Uterus (tissue), 3 donors: ENCODE measurements at regions not wholly inside any gene's neighbourhood (a gene's known extent, or its start where the extent isn't known, plus 50 kb on each side); places are given as distances from the start of the nearest gene placed in this dataset.
"Not testable (repeated sequence)": the region's sequence is repeated elsewhere in the genome, so short reads cannot be mapped to it uniquely, and the experiment has no call there.

ENCODE experiments used
- DNase-seq, 2 donors: peaks; one replicate each; pipeline ENCODE4 v3.0.0-alpha.2; 2019 to 2020
- H3K27ac ChIP-seq, 2 donors: fragments of 200-600 bp; sonication (generic); 1 replicate in 1 of 2; 2 replicates in 1 of 2; pipeline ENCODE4 v1.5.1; 2016 to 2018
- H3K27me3 ChIP-seq, 2 donors: fragments of 200-600 bp; sonication (generic); one replicate each; pipeline ENCODE4 v1.5.1; 2018 to 2019; ENCODE audit warnings: control low read depth in 1 of 2
- H3K36me3 ChIP-seq, 2 donors: fragments of 200-600 bp; sonication (generic); one replicate each; pipeline ENCODE4 v1.5.1; 2019; ENCODE audit warnings: control low read depth in 1 of 2
- H3K4me1 ChIP-seq, 2 donors: fragments of 200-600 bp; sonication (generic); one replicate each; pipeline ENCODE4 v1.5.1; 2018 to 2019; ENCODE audit warnings: control low read depth in 1 of 2
- H3K4me3 ChIP-seq, 2 donors: fragments of 200-600 bp; sonication (generic); 1 replicate in 1 of 2; 2 replicates in 1 of 2; pipeline ENCODE4 v1.5.1; 2018 to 2019; ENCODE audit warnings: mild to moderate bottlenecking in 1 of 2
- H3K9me3 ChIP-seq, 2 donors: fragments of 200-600 bp; sonication (generic); one replicate each; pipeline ENCODE4 v1.5.1; 2019; ENCODE audit warnings: control low read depth in 1 of 2
- CTCF ChIP-seq, 4 experiments: fragments of 200-600 bp in 2 of 4; fragments of 450-650 bp in 2 of 4; sonication (generic) in 2 of 4; IDR thresholded peaks; one replicate each; pipeline ENCODE4 v1.5.1; 2016 to 2019; ENCODE audit warnings: antibody characterized with exemption in 4 of 4, mild to moderate bottlenecking in 2 of 4, moderate library complexity in 1 of 4
- POLR2A ChIP-seq, 2 donors: fragments of 450-650 bp; IDR thresholded peaks; one replicate each; pipeline ENCODE4 v1.6.1; 2016; ENCODE audit warnings: antibody characterized with exemption in 2 of 2, mild to moderate bottlenecking in 1 of 2, moderate library complexity in 1 of 2
- intact Hi-C: fragments of 100-400 bp; cut with DNase I; formaldehyde crosslinking; loops from one replicate; pipeline ENCODE4 v1.15.1; 2023; ENCODE audit warnings: low total_unique reads
- donor health status: DM: yes; HTN: yes; CAD: no.

GRCh38 chr2:194549387-194549786 is 1107.6 kb upstream of the SLC39A10 start:
- H3K4me1 ChIP-seq, result no peaks in the 10 kb centered on the region
- DNase-seq, result no peak
- TF ChIP-seq CTCF (IDR thresholded peaks at IDR 0.05) (no peak), POLR2A (IDR thresholded peaks at IDR 0.05) (no peak)
- no peaks in the 10 kb centered on the region for H3K9me3 ChIP-seq
- H3K27ac ChIP-seq, result no peak overlapping the region
- no peaks in the 10 kb centered on the region for H3K36me3 ChIP-seq
- no peaks in the 10 kb centered on the region for H3K27me3 ChIP-seq
- intact Hi-C loops, result no loop called here
- H3K4me3 ChIP-seq, result no peak overlapping the region

GRCh38 chr2:194545978-194546377 is 1111.0 kb upstream of the SLC39A10 start:
- Histone ChIP-seq H3K4me3 (no peak overlapping the region), H3K4me1 (no peaks in the 10 kb centered on the region), H3K9me3 (no peaks in the 10 kb centered on the region), H3K27me3 (no peaks in the 10 kb centered on the region), H3K36me3 (no peaks in the 10 kb centered on the region), H3K27ac (no peak overlapping the region)
- TF ChIP-seq POLR2A (IDR thresholded peaks at IDR 0.05) (no peak), CTCF (IDR thresholded peaks at IDR 0.05) (no peak)
- no peak for DNase-seq
- intact Hi-C loops, result no loop called here

DNA sequence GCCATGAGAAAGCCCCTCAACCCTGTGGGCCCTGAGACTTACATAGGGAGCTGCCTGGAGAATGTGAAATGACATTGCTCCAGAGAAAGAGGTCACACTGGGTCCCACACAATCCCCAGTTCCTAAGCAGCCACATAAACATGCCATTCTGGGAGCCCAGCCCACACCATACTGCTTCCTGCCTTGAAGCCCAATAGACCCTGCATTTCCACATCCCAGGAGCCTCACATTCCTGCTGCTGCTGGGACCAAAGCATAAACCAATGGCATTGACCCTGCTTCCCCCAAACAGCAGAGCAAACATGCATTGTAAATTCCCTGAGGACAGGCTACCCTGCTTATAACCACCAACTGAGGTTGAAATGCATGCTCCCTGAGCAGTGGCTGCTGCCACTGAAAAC is 1117.6 kb upstream of the SLC39A10 start:
- Histone ChIP-seq H3K4me3 (no peak overlapping the region), H3K27ac (no peak overlapping the region), H3K27me3 (no peaks in the 10 kb centered on the region), H3K4me1 (no peaks in the 10 kb centered on the region), H3K36me3 (no peaks in the 10 kb centered on the region), H3K9me3 (no peaks in the 10 kb centered on the region)
- intact Hi-C loops, result no loop called here
- no peak for DNase-seq
- TF ChIP-seq POLR2A (IDR thresholded peaks at IDR 0.05) (no peak), CTCF (IDR thresholded peaks at IDR 0.05) (no peak)

- DNase-seq, result no peak
- Histone ChIP-seq H3K36me3 (no peaks in the 10 kb centered on the region), H3K27ac (no peak overlapping the region), H3K4me3 (no peak overlapping the region), H3K27me3 (no peaks in the 10 kb centered on the region), H3K4me1 (no peaks in the 10 kb centered on the region), H3K9me3 (no peaks in the 10 kb centered on the region)
- TF ChIP-seq POLR2A (IDR thresholded peaks at IDR 0.05), result no peak
- TF ChIP-seq CTCF (IDR thresholded peaks at IDR 0.05), result no peak
- intact Hi-C loops, result no loop called here
These were observed 1130.9 kb upstream of the SLC39A10 start for GRCh38 chr2:194526121-194526520.

DNA sequence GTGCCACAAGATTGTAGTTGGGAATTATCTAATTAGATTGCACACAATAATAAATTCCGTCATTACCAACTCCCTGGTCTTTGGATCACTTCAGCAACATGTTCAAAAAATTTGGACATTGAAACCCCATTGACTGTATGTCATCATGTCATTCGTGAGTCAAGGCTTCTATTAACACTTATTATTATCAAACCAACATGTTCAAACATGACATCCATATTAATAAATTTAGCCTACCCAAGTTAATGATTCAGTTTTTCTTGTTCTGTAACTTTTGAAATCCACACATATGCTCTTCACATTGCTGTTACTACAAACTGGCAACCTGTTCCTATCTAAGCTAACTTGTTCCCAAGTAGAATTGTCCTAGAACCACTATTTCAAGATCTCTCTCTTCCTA is 1142.7 kb upstream of the SLC39A10 start:
- Histone ChIP-seq H3K9me3 (no peaks in the 10 kb centered on the region), H3K4me1 (no peaks in the 10 kb centered on the region), H3K27me3 (no peaks in the 10 kb centered on the region), H3K4me3 (no peak overlapping the region), H3K36me3 (no peaks in the 10 kb centered on the region), H3K27ac (no peak overlapping the region)
- DNase-seq, result no peak
- TF ChIP-seq POLR2A (IDR thresholded peaks at IDR 0.05) (no peak), CTCF (IDR thresholded peaks at IDR 0.05) (no peak)
- intact Hi-C loops, result no loop called here

GRCh38 chr2:194511070-194511469 is 1146.0 kb upstream of the SLC39A10 start:
- H3K36me3 ChIP-seq, DNase-seq, H3K9me3 ChIP-seq, H3K27me3 ChIP-seq, intact Hi-C loops, H3K27ac ChIP-seq, H3K4me3 ChIP-seq, H3K4me1 ChIP-seq: not testable (repeated sequence)

DNA sequence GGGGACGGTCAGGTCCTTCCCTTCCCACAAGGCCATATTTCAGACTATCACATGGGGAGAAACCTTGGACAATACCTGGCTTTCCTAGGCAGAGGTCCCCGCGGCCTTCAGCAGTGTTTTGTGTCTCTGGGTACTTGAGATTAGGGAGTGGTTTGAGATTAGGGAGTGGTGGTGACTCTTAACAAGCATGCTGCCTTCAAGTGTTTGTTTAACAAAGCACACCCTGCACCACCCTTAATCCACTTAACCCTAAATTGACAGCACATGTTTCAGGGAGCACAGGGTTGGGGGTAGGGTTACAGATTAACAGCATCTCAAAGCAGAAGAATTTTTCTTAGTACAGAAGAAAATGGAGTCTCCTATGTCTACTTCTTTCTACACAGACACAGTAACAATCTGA is 1152.2 kb upstream of the SLC39A10 start:
- H3K27ac ChIP-seq, H3K4me1 ChIP-seq, H3K4me3 ChIP-seq, H3K27me3 ChIP-seq, H3K9me3 ChIP-seq, intact Hi-C loops, DNase-seq, H3K36me3 ChIP-seq: not testable (repeated sequence)
